Breast epithelium (tissue), 3 donors: ENCODE measurements at regions not wholly inside any gene's neighbourhood (a gene's known extent, or its start where the extent isn't known, plus 50 kb on each side); places are given as distances from the start of the nearest gene placed in this dataset.
"Not testable (repeated sequence)": the region's sequence is repeated elsewhere in the genome, so short reads cannot be mapped to it uniquely, and the experiment has no call there.

Source experiments
- POLR2A ChIP-seq: fragments of 450-650 bp; IDR thresholded peaks from one replicate; pipeline ENCODE4 v1.6.1; 2016; ENCODE audit warnings: antibody characterized with exemption, mild to moderate bottlenecking, moderate library complexity
- POLR2AphosphoS5 ChIP-seq, 3 donors: sonication (generic); formaldehyde crosslinking; IDR thresholded peaks; one replicate each; pipeline ENCODE4 v1.6.1; 2017; ENCODE audit warnings: antibody characterized with exemption in 3 of 3
- TF ChIP-seq, protein P1 (sequence below), 3 donors: fragments of 450-650 bp; IDR thresholded peaks; one replicate each; pipeline ENCODE4 v1.5.1; 2016 to 2017; ENCODE audit warnings: antibody characterized with exemption in 3 of 3, mild to moderate bottlenecking in 3 of 3, moderate library complexity in 3 of 3

DNA sequence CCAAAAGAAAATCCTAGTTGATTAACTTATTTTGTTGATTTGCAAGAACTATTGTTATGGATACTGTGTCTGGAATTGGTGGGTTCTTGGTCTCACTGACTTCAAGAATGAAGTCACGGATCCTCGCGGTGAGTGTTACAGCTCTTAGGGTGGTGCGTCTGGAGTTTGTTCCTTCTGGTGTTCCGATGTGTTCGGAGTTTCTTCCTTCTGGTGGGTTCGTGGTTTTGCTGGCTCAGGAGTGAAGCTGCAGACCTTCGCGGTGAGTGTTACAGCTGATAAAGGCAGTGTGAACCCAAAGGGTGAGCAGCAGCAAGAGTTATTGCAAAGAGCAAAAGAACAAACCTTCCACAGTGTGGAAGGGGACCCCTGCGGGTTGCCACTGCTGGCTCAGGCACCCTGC lies 55.4 kb upstream of the P3H2 start:
- not testable (repeated sequence) for TF ChIP-seq POLR2A; POLR2AphosphoS5 (IDR thresholded peaks at IDR 0.05)
- TF ChIP-seq, protein P1, sequence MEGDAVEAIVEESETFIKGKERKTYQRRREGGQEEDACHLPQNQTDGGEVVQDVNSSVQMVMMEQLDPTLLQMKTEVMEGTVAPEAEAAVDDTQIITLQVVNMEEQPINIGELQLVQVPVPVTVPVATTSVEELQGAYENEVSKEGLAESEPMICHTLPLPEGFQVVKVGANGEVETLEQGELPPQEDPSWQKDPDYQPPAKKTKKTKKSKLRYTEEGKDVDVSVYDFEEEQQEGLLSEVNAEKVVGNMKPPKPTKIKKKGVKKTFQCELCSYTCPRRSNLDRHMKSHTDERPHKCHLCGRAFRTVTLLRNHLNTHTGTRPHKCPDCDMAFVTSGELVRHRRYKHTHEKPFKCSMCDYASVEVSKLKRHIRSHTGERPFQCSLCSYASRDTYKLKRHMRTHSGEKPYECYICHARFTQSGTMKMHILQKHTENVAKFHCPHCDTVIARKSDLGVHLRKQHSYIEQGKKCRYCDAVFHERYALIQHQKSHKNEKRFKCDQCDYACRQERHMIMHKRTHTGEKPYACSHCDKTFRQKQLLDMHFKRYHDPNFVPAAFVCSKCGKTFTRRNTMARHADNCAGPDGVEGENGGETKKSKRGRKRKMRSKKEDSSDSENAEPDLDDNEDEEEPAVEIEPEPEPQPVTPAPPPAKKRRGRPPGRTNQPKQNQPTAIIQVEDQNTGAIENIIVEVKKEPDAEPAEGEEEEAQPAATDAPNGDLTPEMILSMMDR (IDR thresholded peaks at IDR 0.05): not testable (repeated sequence)
